ENCODE measurements at regions not wholly inside any gene's neighbourhood (a gene's known extent, or its start where the extent isn't known, plus 50 kb on each side); places are given as distances from the start of the nearest gene placed in this dataset.

DNA sequence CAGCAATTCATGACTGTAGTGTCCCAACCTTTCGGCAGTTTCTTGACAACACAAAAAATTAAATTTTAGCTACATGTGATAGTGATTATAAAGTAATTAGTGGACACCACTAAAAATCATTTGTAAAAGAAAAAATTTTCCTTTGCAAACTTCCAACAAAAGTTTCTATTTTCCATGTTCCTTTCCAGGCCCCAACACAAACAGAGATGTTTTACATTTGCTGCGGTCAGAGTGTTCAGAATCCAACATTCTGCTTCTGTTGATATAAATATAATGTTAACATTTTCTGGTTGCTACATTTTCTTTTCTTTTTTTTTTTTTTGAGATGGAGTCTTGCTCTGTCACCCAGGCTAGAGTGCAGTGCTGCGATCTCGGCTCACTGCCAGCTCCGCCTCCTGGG lies 54.9 kb upstream of the WLS start:
- no peak overlapping the region for H3K4me2 ChIP-seq (ENCODE audit: insufficient read depth in 1 of 2, low read depth in 2 of 2, low read length in 2 of 2)
- H3K27me3 ChIP-seq (replicated peaks in 1 of 4; ENCODE audit: control insufficient read depth in 3 of 4, extremely low read depth in 1 of 4, insufficient read depth in 3 of 4, low read length in 3 of 4), result peaks cover 1 to 16% (median 7%) of the 10 kb centered on the region in 4 experiments
- H2AFZ ChIP-seq (ENCODE audit: low read length), result no peak overlapping the region
- DNase-seq (ENCODE audit: low read depth in 1 of 2, low spot score in 2 of 2) (no peak), FAIRE-seq (no peak)
- H3K36me3 ChIP-seq (ENCODE audit: control insufficient read depth in 2 of 4, insufficient read depth in 4 of 4, low read length in 3 of 4), result no peaks in the 10 kb centered on the region
- no peaks in the 10 kb centered on the region for H3K79me1 ChIP-seq (ENCODE audit: low read depth, low read length)
- no peak overlapping the region for H2AK5ac ChIP-seq (ENCODE audit: low read depth, low read length)
- H4K20me1 ChIP-seq (replicated peaks in 1 of 2; ENCODE audit: control insufficient read depth in 1 of 2, insufficient read depth in 2 of 2, low read length in 2 of 2), result no peaks in the 10 kb centered on the region
- no peaks in the 10 kb centered on the region for H3K9me3 ChIP-seq (ENCODE audit: insufficient read depth in 2 of 2, low read depth in 1 of 2, low read length in 1 of 2)
- no peak overlapping the region for H3K14ac ChIP-seq (ENCODE audit: insufficient read length)
- no peak overlapping the region for H3K9ac ChIP-seq (replicated peaks in 1 of 4; ENCODE audit: extremely low read depth in 1 of 4, low read depth in 3 of 4, low read length in 3 of 4)
- no peak overlapping the region for H3K4ac ChIP-seq (replicated peaks; ENCODE audit: insufficient read length, low read depth, low read length)
- no peak overlapping the region for H2BK20ac ChIP-seq (ENCODE audit: low read length)
- no peak overlapping the region for H2BK120ac ChIP-seq (replicated peaks; ENCODE audit: low read depth, low read length)
- no peak overlapping the region for H3K4me3 ChIP-seq (ENCODE audit: extremely low read depth in 1 of 4, insufficient read depth in 2 of 4, low read depth in 3 of 4, low read length in 4 of 4)
- WGBS, 2 experiments (ENCODE audit: extremely low coverage in 1 of 2, insufficient coverage in 1 of 2, insufficient read length in 1 of 2, insufficient replicate concordance in 2 of 2, low coverage in 1 of 2, low lambda C conversion rate in 2 of 2, missing lambda C conversion rate in 1 of 2), result 88% methylated on average over 4 of the region's 5 CpGs; no CpG with 5 or more reads in 1 of the 2 experiments
- H3K23me2 ChIP-seq (ENCODE audit: low read depth, low read length), result no peaks in the 10 kb centered on the region
- H4K5ac ChIP-seq (ENCODE audit: insufficient read length, low read depth, low read length), result no peak overlapping the region
- POLR2A ChIA-PET (ENCODE audit: partially characterized antibody), result no interaction called here
- H3K56ac ChIP-seq (replicated peaks; ENCODE audit: insufficient read length, low read depth, low read length), result no peak overlapping the region
- no peak overlapping the region for H2BK12ac ChIP-seq (ENCODE audit: low read depth, low read length)
- H3K4me1 ChIP-seq (replicated peaks in 1 of 4; ENCODE audit: control insufficient read depth in 3 of 4, insufficient read depth in 4 of 4, low read length in 3 of 4), result peaks cover 0 to 7% (median 2%) of the 10 kb centered on the region in 4 experiments; a peak in 4 of 7 replicates
- H3K23ac ChIP-seq (ENCODE audit: insufficient read length), result no peak overlapping the region
- H3K27ac ChIP-seq (ENCODE audit: low read depth, low read length), result no peak overlapping the region
- H2BK15ac ChIP-seq (ENCODE audit: low read length), result no peak overlapping the region
- no peak overlapping the region for H2BK5ac ChIP-seq (ENCODE audit: low read depth, low read length)
- no peak overlapping the region for H4K91ac ChIP-seq (replicated peaks; ENCODE audit: insufficient read length, low read length)
- TF ChIP-seq RNF2 (IDR thresholded peaks at IDR 0.05; ENCODE audit: borderline replicate concordance, low read depth, low read length, missing control alignments, poor library complexity, severe bottlenecking) (no peak), CHD2 (IDR thresholded peaks at IDR 0.05; ENCODE audit: low read length) (no peak), SP1 (IDR thresholded peaks at IDR 0.05; ENCODE audit: low read depth, low read length) (no peak), SP2 (IDR thresholded peaks at IDR 0.05; ENCODE audit: low read length) (no peak), TEAD4 (IDR thresholded peaks at IDR 0.05; ENCODE audit: low read depth, low read length) (no peak), SUZ12 (IDR thresholded peaks at IDR 0.05; ENCODE audit: low read length) (no peak), KDM4A (IDR thresholded peaks at IDR 0.05; ENCODE audit: low read depth, low read length, severe bottlenecking) (no peak), POU5F1 (IDR thresholded peaks at IDR 0.05; ENCODE audit: low read depth, low read length) (no peak), EP300 (IDR thresholded peaks at IDR 0.05; ENCODE audit: borderline replicate concordance in 1 of 2, low read depth in 2 of 2, low read length in 2 of 2) (no peak), HDAC2 (IDR thresholded peaks at IDR 0.05; ENCODE audit: borderline replicate concordance in 1 of 2, low read depth in 2 of 2, low read length in 2 of 2) (no peak)
- TF ChIP-seq, protein P1, sequence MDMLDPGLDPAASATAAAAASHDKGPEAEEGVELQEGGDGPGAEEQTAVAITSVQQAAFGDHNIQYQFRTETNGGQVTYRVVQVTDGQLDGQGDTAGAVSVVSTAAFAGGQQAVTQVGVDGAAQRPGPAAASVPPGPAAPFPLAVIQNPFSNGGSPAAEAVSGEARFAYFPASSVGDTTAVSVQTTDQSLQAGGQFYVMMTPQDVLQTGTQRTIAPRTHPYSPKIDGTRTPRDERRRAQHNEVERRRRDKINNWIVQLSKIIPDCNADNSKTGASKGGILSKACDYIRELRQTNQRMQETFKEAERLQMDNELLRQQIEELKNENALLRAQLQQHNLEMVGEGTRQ (IDR thresholded peaks at IDR 0.05; ENCODE audit: low read length), result no peak
- H4K8ac ChIP-seq (ENCODE audit: extremely low read depth, insufficient read depth, low read length), result no peak overlapping the region
- H3K79me2 ChIP-seq (ENCODE audit: control insufficient read depth in 1 of 2, insufficient read depth in 2 of 2, low read length in 2 of 2), result no peaks in the 10 kb centered on the region
- CTCF ChIA-PET (ENCODE audit: partially characterized antibody), result interaction anchor here (0.8 to 1.5 kb wide), 5 partner anchors 28 to 170 kb away, joined by 3 to 4 read pairs (median 4); no protein-coding TSS in a partner anchor
- no peak overlapping the region for H3K18ac ChIP-seq (ENCODE audit: extremely low read depth, low read length)
